ENCODE measurements at regions not wholly inside any gene's neighbourhood (a gene's known extent, or its start where the extent isn't known, plus 50 kb on each side); places are given as distances from the start of the nearest gene placed in this dataset.

- no peak for TF ChIP-seq CTCF (IDR thresholded peaks at IDR 0.05; ENCODE audit: low read depth, low read length)
- no peak for TF ChIP-seq MAX (IDR thresholded peaks at IDR 0.05; ENCODE audit: low read depth, low read length)
- TF ChIP-seq POLR2A (IDR thresholded peaks at IDR 0.05; ENCODE audit: extremely low read depth, insufficient read length) = no peak
- TF ChIP-seq MYC (IDR thresholded peaks at IDR 0.05; ENCODE audit: low read depth, low read length) = no peak
These were observed 146.7 kb downstream of the GPBP1 start for GRCh38 chr5:57320582-57320981.

Data from NB4 (cell line).